ENCODE measurements at regions not wholly inside any gene's neighbourhood (a gene's known extent, or its start where the extent isn't known, plus 50 kb on each side); places are given as distances from the start of the nearest gene placed in this dataset.

DNA sequence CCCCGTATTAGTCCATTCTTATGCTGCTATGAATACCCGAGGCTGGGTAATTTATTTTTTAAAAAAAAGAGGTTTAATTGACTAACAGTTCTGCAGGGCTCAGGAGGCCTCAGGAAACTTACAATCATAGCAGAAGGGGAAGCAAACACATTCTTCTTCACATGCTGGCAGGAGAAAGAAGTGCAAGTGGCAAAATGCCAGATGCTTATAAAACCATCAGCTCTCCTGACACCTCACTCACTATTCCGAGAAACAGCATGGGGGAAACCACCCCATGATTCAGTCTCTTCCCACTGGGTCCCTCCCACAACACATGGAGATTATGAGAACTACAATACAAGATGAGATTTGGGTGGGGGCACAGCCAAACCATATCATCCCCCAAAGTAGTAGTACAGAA, 2148.5 kb upstream of the PIK3C3 start:
- no peak for DNase-seq

GRCh38 chr18:39805218-39805617, 2149.8 kb upstream of the PIK3C3 start:
- no peak for DNase-seq

DNA sequence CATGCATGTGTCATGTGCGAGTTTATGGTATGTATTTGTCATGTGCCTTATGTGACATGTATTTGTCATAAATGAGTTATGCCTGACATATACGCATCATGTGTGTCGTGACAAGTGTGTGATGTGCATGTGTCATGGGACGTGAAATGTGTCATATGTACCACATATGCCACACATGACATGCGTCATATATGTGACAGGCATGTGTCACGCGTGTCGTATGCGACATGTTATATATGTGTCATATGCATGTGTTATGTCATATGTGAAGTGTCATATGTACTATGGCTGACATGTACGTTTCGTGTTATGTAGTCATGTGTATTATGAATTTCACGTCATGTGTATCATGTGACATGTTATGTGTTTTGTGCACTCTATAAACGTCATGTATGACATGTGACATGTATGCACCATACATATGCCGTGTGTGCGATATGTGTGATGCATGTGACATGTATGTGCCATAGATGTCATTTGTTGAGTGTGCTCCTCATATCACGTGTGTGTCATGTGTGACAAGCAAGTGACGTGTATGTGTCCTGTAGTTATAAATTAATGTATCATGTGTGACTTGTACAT, 2152.3 kb upstream of the PIK3C3 start:
- no peak for DNase-seq

DNA sequence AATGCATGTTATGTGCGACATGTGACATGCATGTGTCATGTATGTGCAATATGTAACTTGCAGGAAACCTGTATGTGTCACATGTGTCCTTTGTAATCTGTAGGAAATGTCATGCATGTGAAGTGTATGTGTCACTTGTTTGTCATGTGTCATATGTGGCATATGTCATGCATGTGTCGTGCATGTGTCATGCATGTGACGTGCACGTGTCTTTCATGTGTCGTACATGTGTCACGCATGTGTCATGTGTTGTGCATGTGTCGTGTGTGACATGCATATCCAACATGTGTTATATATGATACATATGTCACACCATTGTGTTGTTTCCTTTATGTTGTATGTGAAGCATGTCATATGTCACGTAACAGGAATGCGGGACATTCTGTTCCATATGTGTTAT, 2153.2 kb upstream of the PIK3C3 start:
- no peak for DNase-seq

- no peak for DNase-seq
Measured at GRCh38 chr18:39801010-39801409, 2154.0 kb upstream of the PIK3C3 start.

DNA sequence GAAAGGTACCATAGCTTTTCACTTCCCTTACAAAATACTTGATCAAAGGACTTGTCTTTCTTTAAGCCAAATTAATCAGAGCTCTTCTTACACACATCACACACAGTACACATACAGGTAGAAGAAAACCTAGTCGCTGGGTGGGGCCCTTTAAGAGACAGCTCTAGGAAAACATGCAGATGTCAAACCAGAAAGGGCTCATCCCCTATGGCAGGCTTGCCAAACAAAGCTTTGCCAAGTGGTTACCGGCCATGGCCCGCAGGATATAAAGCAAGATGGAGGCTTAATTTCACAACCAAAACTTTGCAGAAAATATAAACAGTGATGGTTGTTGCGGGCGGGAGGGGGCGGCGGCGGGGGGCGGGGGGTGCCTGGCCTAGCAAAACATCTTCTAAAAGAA, 2156.0 kb upstream of the PIK3C3 start:
- DNase-seq, result no peak

DNA sequence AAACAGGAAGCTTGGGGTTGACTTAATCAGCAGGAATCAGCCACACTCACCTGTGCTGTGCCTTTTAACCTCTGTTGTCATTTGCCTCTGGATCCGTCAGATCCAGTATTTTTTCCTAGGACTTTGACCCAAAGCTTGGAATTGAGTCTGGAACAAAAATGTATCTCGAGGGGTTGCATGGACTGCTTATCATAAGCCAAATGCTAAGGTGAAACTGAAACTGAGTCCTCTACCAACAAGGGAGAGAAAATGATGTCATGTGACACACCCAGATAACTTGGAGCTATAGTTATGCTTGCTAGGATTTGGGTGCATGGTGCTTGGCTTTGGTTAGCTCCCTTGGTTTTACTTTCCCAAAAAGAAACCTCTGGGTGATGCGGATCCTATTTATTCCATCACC, 2158.6 kb upstream of the PIK3C3 start:
- no peak for DNase-seq

- DNase-seq, result no peak
Measured at GRCh38 chr18:39795350-39795749, 2159.7 kb upstream of the PIK3C3 start.

DNA sequence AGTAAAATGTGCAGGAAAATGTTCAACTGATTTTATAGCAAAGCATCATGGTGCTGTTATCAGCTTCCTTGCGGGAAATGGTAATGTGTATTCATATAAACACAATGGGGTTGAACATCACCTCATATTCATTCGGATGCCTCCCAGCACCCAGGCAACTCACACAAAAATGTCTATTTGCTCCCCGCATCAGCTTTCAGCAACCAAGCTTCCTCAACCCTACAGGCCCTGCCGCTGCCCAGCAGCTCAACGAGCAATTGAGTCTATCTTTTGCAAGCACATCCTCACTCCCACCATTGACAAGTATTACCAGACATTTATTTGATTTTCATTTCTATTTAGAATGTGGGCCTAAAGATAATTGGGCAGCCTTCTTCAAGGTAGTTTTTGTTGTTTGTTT, 2161.4 kb upstream of the PIK3C3 start:
- DNase-seq, result no peak

GRCh38 chr18:39788383-39788782, 2166.7 kb upstream of the PIK3C3 start:
- no peak for DNase-seq

DNA sequence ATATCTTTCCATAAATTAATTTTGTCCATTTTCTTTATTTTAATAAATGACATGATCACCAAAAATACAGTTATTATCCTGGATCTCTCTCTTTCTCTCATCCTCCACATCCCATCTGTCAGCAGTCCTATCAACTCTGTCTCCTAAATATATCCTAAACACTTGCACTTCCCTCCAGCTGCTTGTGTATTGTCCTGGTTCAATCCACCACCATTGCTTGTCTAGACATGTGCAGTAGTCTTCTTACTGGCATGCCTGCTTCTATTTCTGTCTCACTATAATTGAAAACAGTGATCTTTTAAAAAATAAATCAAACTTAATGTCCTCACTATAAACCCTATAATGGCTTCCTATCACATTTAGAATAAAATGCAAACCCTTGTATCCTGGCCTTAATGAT, 2168.6 kb upstream of the PIK3C3 start:
- DNase-seq, result no peak

- no peak for DNase-seq
Measured at GRCh38 chr18:39784541-39784940, 2170.5 kb upstream of the PIK3C3 start.

GRCh38 chr18:39781565-39781964, 2173.5 kb upstream of the PIK3C3 start:
- no peak for DNase-seq

- no peak for DNase-seq
Measured at GRCh38 chr18:39780774-39781173, 2174.3 kb upstream of the PIK3C3 start.

DNA sequence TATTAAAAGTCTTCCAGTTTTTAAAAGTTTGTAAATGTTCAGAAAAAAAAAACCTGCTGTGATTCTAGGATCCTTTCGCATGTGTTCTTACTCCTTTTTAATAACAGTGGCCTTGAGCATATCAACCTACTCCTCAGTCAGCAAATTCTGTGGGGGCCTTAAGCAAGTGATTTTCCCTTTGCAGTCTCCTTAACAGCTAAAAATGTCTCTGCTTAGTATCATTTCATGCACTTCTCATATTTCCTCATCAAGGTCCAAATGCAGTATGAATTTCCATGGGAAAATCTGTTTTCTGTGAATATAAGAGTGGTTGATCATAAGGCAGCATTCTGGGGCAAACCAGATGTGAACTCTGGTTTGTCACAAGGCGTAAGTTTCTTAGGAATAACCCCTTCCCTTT, 2175.1 kb upstream of the PIK3C3 start:
- no peak for DNase-seq

- no peak for DNase-seq
Measured at GRCh38 chr18:39776766-39777165, 2178.3 kb upstream of the PIK3C3 start.

GRCh38 chr18:39774957-39775598, 2180.0 kb upstream of the PIK3C3 start:
- no peak for DNase-seq

- no peak for DNase-seq
Measured at GRCh38 chr18:39773646-39774045, 2181.4 kb upstream of the PIK3C3 start.

DNA sequence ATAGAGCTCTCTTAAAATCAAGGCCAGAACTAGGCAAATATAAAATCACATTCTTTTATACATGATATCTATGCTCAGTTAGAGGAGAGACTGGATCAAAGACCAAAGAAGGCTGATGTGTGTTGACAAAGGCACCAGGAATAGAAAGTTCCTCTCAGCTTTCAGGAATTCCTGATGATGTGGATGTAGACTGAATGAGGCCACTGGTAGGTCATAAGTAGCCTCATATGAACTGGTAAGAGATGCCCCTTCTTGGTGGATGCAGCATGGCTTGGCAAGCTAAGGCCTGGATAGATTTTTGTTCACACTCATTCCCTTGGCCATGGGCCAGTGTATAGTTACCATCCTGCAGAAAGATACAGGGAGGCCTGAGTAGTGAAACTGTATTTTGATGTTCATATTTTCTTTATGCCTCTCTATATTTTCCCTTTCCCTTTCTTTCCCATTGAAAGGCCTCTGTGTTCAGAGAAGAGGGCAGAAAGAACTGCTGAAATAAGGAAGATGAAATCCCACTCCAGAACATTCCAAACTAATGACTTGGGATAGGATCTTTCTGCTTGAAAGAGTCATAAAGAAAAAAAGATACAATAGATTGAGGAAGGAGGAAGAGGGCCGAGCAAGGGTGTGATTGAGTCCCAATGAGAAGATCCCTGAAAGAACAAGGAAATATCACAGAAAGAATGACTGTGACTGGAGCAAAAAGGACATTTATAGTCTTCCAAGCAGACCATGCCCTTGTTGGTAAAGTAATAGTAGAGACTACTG, 2182.7 kb upstream of the PIK3C3 start:
- no peak for DNase-seq

GRCh38 chr18:39770399-39770798, 2184.6 kb upstream of the PIK3C3 start:
- no peak for DNase-seq

DNA sequence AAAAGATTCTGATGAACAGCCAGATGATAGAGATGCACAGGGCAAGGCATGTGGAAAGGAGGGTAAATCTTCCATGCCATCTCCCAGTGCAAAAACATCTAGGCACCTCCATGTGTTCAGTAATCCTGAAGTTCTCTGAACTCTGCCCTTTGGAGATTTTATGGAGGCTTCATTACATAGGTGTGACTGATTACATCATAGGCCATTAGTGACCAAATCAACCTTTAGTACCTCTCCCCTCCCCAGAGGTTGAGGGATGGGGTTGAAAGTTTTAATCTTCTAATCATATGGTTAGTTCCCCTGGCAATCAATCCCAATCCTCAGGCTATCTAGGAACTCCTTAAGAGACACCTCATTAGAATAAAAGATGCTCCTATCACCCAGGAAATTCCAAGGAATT, 2190.2 kb upstream of the PIK3C3 start:
- DNase-seq, result no peak

DNA sequence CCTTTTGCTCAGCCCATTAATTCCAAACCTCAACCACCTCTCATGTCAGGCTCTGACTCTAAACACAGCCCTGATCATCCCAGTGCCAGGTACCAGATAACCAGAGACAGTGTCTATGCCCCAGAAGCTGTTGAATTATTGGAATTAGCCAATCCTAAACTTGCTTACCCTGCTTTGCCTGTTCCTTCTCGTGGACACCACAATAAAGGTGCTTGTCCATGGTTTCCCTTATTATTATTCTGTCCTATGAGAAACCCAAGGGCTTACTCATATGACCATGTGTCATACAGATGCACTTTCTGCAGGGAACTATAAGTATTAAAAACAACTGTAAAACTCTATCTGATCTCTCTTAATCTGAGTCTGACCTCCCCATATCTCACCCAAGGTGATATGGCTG, 2193.8 kb upstream of the PIK3C3 start:
- DNase-seq, result no peak

DNA sequence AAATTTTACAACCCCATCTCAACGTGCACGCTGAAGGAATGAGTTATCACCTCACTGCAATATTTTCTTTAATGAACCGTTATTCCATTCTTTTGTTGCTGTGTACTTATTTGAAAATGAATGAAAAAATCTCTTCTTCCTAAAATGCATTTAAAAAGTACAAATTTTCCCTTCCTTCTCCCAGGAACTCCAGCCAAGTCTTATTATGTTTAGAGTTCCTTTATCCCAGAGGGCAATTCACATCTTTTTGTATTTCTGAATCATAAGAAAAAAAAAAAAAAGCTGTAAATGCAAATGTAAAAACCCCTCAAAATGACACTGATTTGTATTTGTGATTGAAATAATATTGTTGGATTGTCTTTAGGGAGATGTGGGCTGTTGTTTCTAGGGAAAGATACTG, 2194.3 kb upstream of the CELF4 start:
- DNase-seq, result no peak

DNA sequence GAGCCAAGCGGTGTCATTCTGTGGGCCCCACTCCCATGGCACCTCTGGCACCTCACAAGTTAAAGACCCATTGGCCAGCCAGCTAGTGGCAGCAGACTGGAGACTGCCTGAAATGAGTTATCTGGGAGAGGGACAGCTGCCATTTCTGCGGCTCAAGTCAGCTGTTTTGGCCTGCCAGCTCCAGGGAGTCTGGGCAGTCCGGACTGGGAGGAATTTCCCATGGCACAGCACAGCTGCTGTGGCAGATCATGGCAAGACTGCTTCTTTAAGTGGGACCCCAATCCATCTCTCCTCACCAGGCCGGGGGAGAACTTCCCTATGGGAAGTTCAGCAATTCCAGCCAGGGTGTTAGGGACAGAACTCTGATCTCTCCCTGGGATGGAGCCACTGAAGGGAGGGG, 2187.6 kb upstream of the CELF4 start:
- no peak for DNase-seq

GRCh38 chr18:39752351-39752750, 2186.8 kb upstream of the CELF4 start:
- DNase-seq, result no peak

Measured in NCI-H2081 treated with DMSO at 0.1 percent for 48 hours (cell line).